Muscle of back (tissue), 3 donors: ENCODE measurements at regions not wholly inside any gene's neighbourhood (a gene's known extent, or its start where the extent isn't known, plus 50 kb on each side); places are given as distances from the start of the nearest gene placed in this dataset.

ENCODE experiments used
- DNase-seq, 3 donors: peaks; one replicate each; pipeline versions ENCODE4 v3.0.0 to v3.0.0-alpha.2; 2013

- peak; percentile 74 to 93 (median 76) for DNase-seq
Measured at GRCh38 chrX:2608638-2609430, 82.3 kb upstream of the CD99 start.

GRCh38 chrX:2607113-2607512 is 84.0 kb upstream of the CD99 start:
- no peak for DNase-seq

- no peak for DNase-seq
Measured at GRCh38 chrX:2600564-2600963, 90.5 kb upstream of the CD99 start.

GRCh38 chrX:2596555-2597255 is 94.4 kb upstream of the CD99 start:
- DNase-seq, result no peak

- no peak for DNase-seq
Measured at GRCh38 chrX:2596045-2596444, 95.0 kb upstream of the CD99 start.

GRCh38 chrX:2595258-2595657 is 94.5 kb upstream of the DHRSX start:
- DNase-seq, result no peak

GRCh38 chrX:2594491-2594890 is 93.7 kb upstream of the DHRSX start:
- DNase-seq, result no peak

GRCh38 chrX:2592279-2592678 is 91.5 kb upstream of the DHRSX start:
- no peak for DNase-seq

- peak in 1 of 3 donors; percentile 63 for DNase-seq
Measured at GRCh38 chrX:2589186-2590020, 88.6 kb upstream of the DHRSX start.

GRCh38 chrX:2588049-2588448 is 87.3 kb upstream of the DHRSX start:
- DNase-seq, result no peak

- no peak for DNase-seq
Measured at GRCh38 chrX:2587146-2587545, 86.4 kb upstream of the DHRSX start.

GRCh38 chrX:2585158-2585470 is 84.3 kb upstream of the DHRSX start:
- DNase-seq, result no peak

- no peak for DNase-seq
Measured at GRCh38 chrX:2584251-2585157, 83.7 kb upstream of the DHRSX start.

GRCh38 chrX:2583194-2584162 is 82.7 kb upstream of the DHRSX start:
- no peak for DNase-seq

GRCh38 chrX:2582667-2583066 is 81.9 kb upstream of the DHRSX start:
- DNase-seq, result no peak

- no peak for DNase-seq
Measured at GRCh38 chrX:2581296-2581695, 80.5 kb upstream of the DHRSX start.

- no peak for DNase-seq
Measured at GRCh38 chrX:2578864-2579263, 78.1 kb upstream of the DHRSX start.

GRCh38 chrX:2577844-2578466 is 77.2 kb upstream of the DHRSX start:
- peak; percentile 45 to 85 (median 66) for DNase-seq

- no peak for DNase-seq
Measured at GRCh38 chrX:2576793-2577192, 76.0 kb upstream of the DHRSX start.

GRCh38 chrX:2574271-2574670 is 73.5 kb upstream of the DHRSX start:
- no peak for DNase-seq
